ENCODE measurements at regions not wholly inside any gene's neighbourhood (a gene's known extent, or its start where the extent isn't known, plus 50 kb on each side); places are given as distances from the start of the nearest gene placed in this dataset.

- H3K36me3 Mint-ChIP-seq = no peaks in the 10 kb centered on the region
- DNase-seq (ENCODE audit: low spot score) = no peak
- H3K4me3 Mint-ChIP-seq = no peak overlapping the region
- no peaks in the 10 kb centered on the region for H3K9me3 Mint-ChIP-seq
- peaks cover 0 to 8% of the 10 kb centered on the region in 2 donors for H3K27me3 Mint-ChIP-seq
- ATAC-seq = no peak
- peak overlapping the region in 1 of 2 donors; percentile 86 for H3K27ac Mint-ChIP-seq
- H3K4me1 Mint-ChIP-seq (ENCODE audit: low read depth in 2 of 2) = peaks cover 37 to 50% of the 10 kb centered on the region in 2 donors
Observed at GRCh38 chrX:45799576-45799975, 598.9 kb upstream of the DIPK2B start.

GRCh38 chrX:45795546-45795945 lies 594.9 kb upstream of the DIPK2B start:
- ATAC-seq (no peak), DNase-seq (ENCODE audit: low spot score) (no peak)
- H3K9me3 Mint-ChIP-seq = no peaks in the 10 kb centered on the region
- peaks cover 0 to 10% of the 10 kb centered on the region in 2 donors for H3K27me3 Mint-ChIP-seq
- peaks cover 30 to 34% of the 10 kb centered on the region in 2 donors for H3K4me1 Mint-ChIP-seq (ENCODE audit: low read depth in 2 of 2)
- H3K27ac Mint-ChIP-seq = no peak overlapping the region
- no peak overlapping the region for H3K4me3 Mint-ChIP-seq
- peaks cover 11% of the 10 kb centered on the region for H3K36me3 Mint-ChIP-seq

- H3K9me3 Mint-ChIP-seq = no peaks in the 10 kb centered on the region
- H3K27me3 Mint-ChIP-seq = peaks cover 0 to 10% of the 10 kb centered on the region in 2 donors
- ATAC-seq = no peak
- peaks cover 30 to 34% of the 10 kb centered on the region in 2 donors for H3K4me1 Mint-ChIP-seq (ENCODE audit: low read depth in 2 of 2)
- peak overlapping the region in 1 of 2 donors; percentile 34 for H3K27ac Mint-ChIP-seq
- no peak overlapping the region for H3K4me3 Mint-ChIP-seq
- peaks cover 11% of the 10 kb centered on the region for H3K36me3 Mint-ChIP-seq
- no peak for DNase-seq (ENCODE audit: low spot score)
Observed at GRCh38 chrX:45794995-45795337, 594.3 kb upstream of the DIPK2B start.

- Mint-ChIP-seq H3K4me1 (ENCODE audit: low read depth in 2 of 2) (peaks cover 30 to 32% of the 10 kb centered on the region in 2 donors), H3K9me3 (no peaks in the 10 kb centered on the region), H3K36me3 (peaks cover 11% of the 10 kb centered on the region), H3K4me3 (no peak overlapping the region), H3K27me3 (peaks cover 0 to 10% of the 10 kb centered on the region in 2 donors), H3K27ac (peak overlapping the region in 1 of 2 donors; percentile 88)
- DNase-seq (ENCODE audit: low spot score) (no peak), ATAC-seq (no peak)
Observed at GRCh38 chrX:45794323-45794994, 593.8 kb upstream of the DIPK2B start.

GRCh38 chrX:45788941-45789348 lies 588.3 kb upstream of the DIPK2B start:
- H3K4me1 Mint-ChIP-seq (ENCODE audit: low read depth in 2 of 2) = peaks cover 29 to 35% of the 10 kb centered on the region in 2 donors
- H3K9me3 Mint-ChIP-seq = no peaks in the 10 kb centered on the region
- peaks cover 0 to 22% of the 10 kb centered on the region in 2 donors for H3K27me3 Mint-ChIP-seq
- peak overlapping the region in 1 of 2 donors; percentile 63 for H3K27ac Mint-ChIP-seq
- DNase-seq (ENCODE audit: low spot score) (no peak), ATAC-seq (no peak)
- peaks cover 11% of the 10 kb centered on the region for H3K36me3 Mint-ChIP-seq
- H3K4me3 Mint-ChIP-seq = peak overlapping the region; percentile 30

GRCh38 chrX:45788315-45788714 lies 587.6 kb upstream of the DIPK2B start:
- DNase-seq (ENCODE audit: low spot score) = no peak
- no peak overlapping the region for H3K27ac Mint-ChIP-seq
- H3K36me3 Mint-ChIP-seq = peaks cover 11% of the 10 kb centered on the region
- peaks cover 25 to 29% of the 10 kb centered on the region in 2 donors for H3K4me1 Mint-ChIP-seq (ENCODE audit: low read depth in 2 of 2)
- ATAC-seq = no peak
- H3K4me3 Mint-ChIP-seq = no peak overlapping the region
- no peaks in the 10 kb centered on the region for H3K9me3 Mint-ChIP-seq
- peaks cover 0 to 22% of the 10 kb centered on the region in 2 donors for H3K27me3 Mint-ChIP-seq

- ATAC-seq = no peak
Observed at GRCh38 chrX:45784590-45784989, 583.9 kb upstream of the DIPK2B start.

GRCh38 chrX:45783002-45783401 lies 582.3 kb upstream of the DIPK2B start:
- Mint-ChIP-seq H3K4me3 (no peak overlapping the region), H3K27ac (peak overlapping the region; percentile 44 to 74), H3K27me3 (peaks cover 0 to 16% of the 10 kb centered on the region in 2 donors), H3K9me3 (peaks cover 11% of the 10 kb centered on the region), H3K4me1 (ENCODE audit: low read depth in 2 of 2) (peaks cover 44 to 56% of the 10 kb centered on the region in 2 donors), H3K36me3 (peaks cover 8% of the 10 kb centered on the region)
- ATAC-seq (no peak), DNase-seq (ENCODE audit: low spot score) (no peak)

More at GRCh38 chrX:45784590-45784989, 583.9 kb upstream of the DIPK2B start:
- H3K4me3 Mint-ChIP-seq = no peak overlapping the region
- peaks cover 5% of the 10 kb centered on the region for H3K9me3 Mint-ChIP-seq
- H3K4me1 Mint-ChIP-seq (ENCODE audit: low read depth in 2 of 2) = peaks cover 45 to 55% of the 10 kb centered on the region in 2 donors
- no peak overlapping the region for H3K27ac Mint-ChIP-seq
- no peak for DNase-seq (ENCODE audit: low spot score)
- H3K36me3 Mint-ChIP-seq = peaks cover 2% of the 10 kb centered on the region
- H3K27me3 Mint-ChIP-seq = peaks cover 0 to 19% of the 10 kb centered on the region in 2 donors

GRCh38 chrX:45781901-45782553 lies 581.4 kb upstream of the DIPK2B start:
- Mint-ChIP-seq H3K9me3 (peaks cover 11% of the 10 kb centered on the region), H3K4me1 (ENCODE audit: low read depth in 2 of 2) (peaks cover 49 to 63% of the 10 kb centered on the region in 2 donors), H3K4me3 (no peak overlapping the region), H3K27ac (peak overlapping the region; percentile 44 to 74), H3K36me3 (peaks cover 8% of the 10 kb centered on the region), H3K27me3 (peaks cover 0 to 10% of the 10 kb centered on the region in 2 donors)
- ATAC-seq = peak in 1 of 2 donors; percentile 75
- no peak for DNase-seq (ENCODE audit: low spot score)

GRCh38 chrX:45778616-45779015 lies 577.9 kb upstream of the DIPK2B start:
- Mint-ChIP-seq H3K9me3 (peaks cover 11% of the 10 kb centered on the region), H3K36me3 (peaks cover 8% of the 10 kb centered on the region), H3K27me3 (peaks cover 0 to 4% of the 10 kb centered on the region in 2 donors), H3K4me1 (ENCODE audit: low read depth in 2 of 2) (peaks cover 42 to 64% of the 10 kb centered on the region in 2 donors), H3K4me3 (no peak overlapping the region), H3K27ac (peak overlapping the region; percentile 9 to 73)
- DNase-seq (ENCODE audit: low spot score) = no peak
- ATAC-seq = no peak

- no peak overlapping the region for H3K4me3 Mint-ChIP-seq
- H3K9me3 Mint-ChIP-seq = peaks cover 11% of the 10 kb centered on the region
- DNase-seq (ENCODE audit: low spot score) = no peak
- H3K27ac Mint-ChIP-seq = peak overlapping the region; percentile 21 to 40
- H3K36me3 Mint-ChIP-seq = peaks cover 8% of the 10 kb centered on the region
- peaks cover 45 to 62% of the 10 kb centered on the region in 2 donors for H3K4me1 Mint-ChIP-seq (ENCODE audit: low read depth in 2 of 2)
- H3K27me3 Mint-ChIP-seq = peaks cover 0 to 4% of the 10 kb centered on the region in 2 donors
- no peak for ATAC-seq
Observed at GRCh38 chrX:45777366-45777765, 576.7 kb upstream of the DIPK2B start.

- Mint-ChIP-seq H3K9me3 (peaks cover 11% of the 10 kb centered on the region), H3K36me3 (peaks cover 8% of the 10 kb centered on the region), H3K4me3 (no peak overlapping the region), H3K4me1 (ENCODE audit: low read depth in 2 of 2) (peaks cover 48 to 61% of the 10 kb centered on the region in 2 donors), H3K27ac (no peak overlapping the region), H3K27me3 (peaks cover 0 to 4% of the 10 kb centered on the region in 2 donors)
- no peak for ATAC-seq
- DNase-seq (ENCODE audit: low spot score) = no peak
Observed at GRCh38 chrX:45775468-45775867, 574.8 kb upstream of the DIPK2B start.

GRCh38 chrX:45774961-45775360 lies 574.3 kb upstream of the DIPK2B start:
- no peak for DNase-seq (ENCODE audit: low spot score)
- no peak for ATAC-seq
- Mint-ChIP-seq H3K9me3 (peaks cover 10% of the 10 kb centered on the region), H3K4me3 (no peak overlapping the region), H3K4me1 (ENCODE audit: low read depth in 2 of 2) (peaks cover 48 to 61% of the 10 kb centered on the region in 2 donors), H3K36me3 (peaks cover 8% of the 10 kb centered on the region), H3K27ac (peak overlapping the region in 1 of 2 donors; percentile 52), H3K27me3 (peaks cover 0 to 4% of the 10 kb centered on the region in 2 donors)

GRCh38 chrX:45773572-45773971 lies 572.9 kb upstream of the DIPK2B start:
- Mint-ChIP-seq H3K27ac (no peak overlapping the region), H3K36me3 (peaks cover 11% of the 10 kb centered on the region), H3K27me3 (no peaks in the 10 kb centered on the region)

More at GRCh38 chrX:45773572-45773971, 572.9 kb upstream of the DIPK2B start:
- no peak for DNase-seq (ENCODE audit: low spot score)
- Mint-ChIP-seq H3K4me1 (ENCODE audit: low read depth in 2 of 2) (peaks cover 35 to 51% of the 10 kb centered on the region in 2 donors), H3K9me3 (no peaks in the 10 kb centered on the region), H3K4me3 (peak overlapping the region; percentile 4)
- no peak for ATAC-seq

Data from natural killer cell treated with Interleukin-12 subunit alpha and Interleukin-12 subunit beta and Interleukin-15 and Interleukin-18, amount 100 ng/mL, for 72 hours (primary cell).